DMS114 treated with DMSO at 0.1 percent for 48 hours (cell line): ENCODE measurements at regions not wholly inside any gene's neighbourhood (a gene's known extent, or its start where the extent isn't known, plus 50 kb on each side); places are given as distances from the start of the nearest gene placed in this dataset.
"Not testable (repeated sequence)": the region's sequence is repeated elsewhere in the genome, so short reads cannot be mapped to it uniquely, and the experiment has no call there.

Experiments used
- DNase-seq: peaks from one replicate; lab custom pipeline; 2025; ENCODE audit not compliant: unreplicated experiment; lab: John Stamatoyannopoulos, UW

DNA sequence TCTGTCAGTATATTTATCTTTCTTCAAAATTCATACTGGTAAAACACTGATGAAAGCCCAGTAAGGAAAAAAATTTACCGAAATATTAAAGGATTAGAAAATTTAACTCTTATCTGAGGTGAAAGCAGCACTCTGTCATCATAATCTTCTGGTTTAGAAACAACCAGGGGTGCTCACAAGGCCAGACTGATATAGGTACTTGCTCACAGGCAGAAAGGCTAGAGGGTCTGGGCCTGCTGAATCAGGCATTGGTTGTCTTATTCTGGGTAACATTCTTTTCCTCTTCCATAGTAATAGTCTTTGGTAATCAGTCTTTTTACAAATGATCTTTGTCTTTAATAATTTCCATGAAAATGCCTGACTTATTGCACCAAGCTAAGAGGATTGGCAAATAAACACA is 221.4 kb upstream of the TFPI start:
- DNase-seq: no peak

GRCh38 chr2:187782301-187782700 is 228.1 kb upstream of the TFPI start:
- DNase-seq: no peak

GRCh38 chr2:187783446-187783845 is 229.2 kb upstream of the TFPI start:
- DNase-seq: no peak

DNA sequence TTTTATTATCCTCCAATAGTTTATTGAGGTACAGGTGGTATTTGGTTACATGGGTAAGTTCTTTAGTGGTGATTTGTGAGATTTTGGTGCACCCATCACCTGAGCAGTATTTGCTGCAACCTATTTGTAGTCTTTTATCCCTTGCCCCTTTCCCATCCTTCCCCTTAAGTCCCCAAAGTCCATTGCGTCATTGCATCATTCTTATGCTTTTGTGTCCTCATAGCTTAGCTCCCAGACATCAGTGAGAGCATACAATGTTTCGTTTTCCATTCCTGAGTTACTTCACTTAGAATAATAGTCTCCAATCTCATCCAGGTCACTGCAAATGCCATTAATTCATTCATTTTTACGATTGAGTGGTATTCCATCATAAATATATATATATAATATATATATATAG is 229.9 kb upstream of the TFPI start:
- not testable (repeated sequence) for DNase-seq

DNA sequence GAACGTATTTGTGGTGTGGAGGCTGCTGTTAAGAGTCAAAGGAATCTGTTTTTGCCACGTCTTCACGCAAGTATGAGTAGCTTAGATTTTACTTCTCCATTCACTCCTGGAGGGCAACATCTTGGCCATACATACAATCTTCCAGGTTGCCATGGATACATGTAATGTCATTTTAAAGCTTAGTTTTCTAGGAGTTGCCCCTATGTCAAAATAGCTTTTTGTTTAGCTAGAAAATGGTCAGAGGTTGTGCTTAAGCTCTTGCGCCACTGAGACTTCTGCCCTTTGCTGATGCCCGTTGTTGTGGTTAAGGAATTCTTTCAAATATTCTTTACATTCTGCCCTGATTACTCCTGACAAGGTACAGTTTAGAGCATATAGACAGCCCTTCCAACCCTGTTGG is 245.4 kb upstream of the TFPI start:
- no peak for DNase-seq

DNA sequence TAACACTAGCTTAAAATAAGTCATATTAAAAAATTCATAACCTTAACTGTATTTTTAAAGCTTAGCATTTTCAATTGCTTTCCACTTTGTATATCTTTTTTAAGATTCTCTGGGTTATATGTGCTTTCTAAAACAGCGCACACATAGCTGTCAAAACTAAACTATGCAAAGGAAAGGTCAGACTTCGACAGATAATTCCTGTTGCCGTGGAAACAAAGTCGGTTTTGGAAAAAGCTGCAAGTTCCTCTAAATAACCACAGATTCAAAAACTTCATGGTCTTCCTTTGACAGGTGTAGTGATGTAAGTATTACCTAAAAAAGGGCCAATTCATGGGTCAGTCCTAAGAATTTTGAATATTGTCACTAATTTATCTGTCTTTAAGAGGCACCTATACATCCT is 249.6 kb upstream of the TFPI start:
- DNase-seq: no peak

- no peak for DNase-seq
Observed at GRCh38 chr2:187815113-187815512, 260.9 kb upstream of the TFPI start.

GRCh38 chr2:187819624-187820023 is 265.4 kb upstream of the TFPI start:
- DNase-seq: no peak

DNA sequence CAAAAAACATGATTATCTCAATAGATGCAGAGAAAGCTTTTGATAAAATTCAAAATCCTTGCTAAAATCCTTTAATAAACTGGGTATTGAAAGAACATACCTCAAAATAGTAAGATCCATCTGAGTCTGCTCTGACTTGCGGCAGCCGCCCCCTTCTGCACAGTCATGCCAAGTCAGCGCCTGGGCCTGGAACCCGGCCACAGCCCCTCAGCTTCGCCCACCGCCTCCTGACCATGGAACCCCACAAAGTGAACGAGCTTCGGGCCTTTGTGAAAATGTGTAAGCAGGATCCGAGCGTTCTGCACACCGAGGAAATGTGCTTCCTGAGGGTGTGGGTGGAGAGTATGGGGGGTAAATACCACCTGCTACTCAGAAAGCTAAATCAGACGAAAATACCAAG is 270.9 kb upstream of the TFPI start:
- DNase-seq: no peak

GRCh38 chr2:187826023-187826422 is 271.8 kb upstream of the TFPI start:
- no peak for DNase-seq

GRCh38 chr2:187834787-187835186 is 280.6 kb upstream of the TFPI start:
- no peak for DNase-seq

DNA sequence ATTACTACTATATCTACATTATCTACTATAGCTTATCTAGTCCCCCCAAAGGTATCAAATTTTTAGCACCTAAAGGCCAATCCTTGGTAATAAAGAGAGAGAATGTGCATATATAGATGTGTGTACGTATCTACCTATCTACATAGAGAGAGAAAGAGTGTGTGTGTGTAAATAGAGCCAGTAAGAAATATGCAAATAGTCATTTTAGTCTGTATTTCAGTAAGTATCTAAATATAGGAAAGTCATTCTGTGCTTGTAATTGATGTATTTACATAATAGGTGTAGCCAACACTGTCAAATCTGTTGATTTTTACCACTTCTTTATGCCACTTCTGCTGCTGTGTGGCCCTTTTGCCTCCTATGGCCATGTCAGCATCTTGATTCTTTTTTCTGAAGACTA is 284.5 kb upstream of the TFPI start:
- DNase-seq: no peak

- no peak for DNase-seq
Observed at GRCh38 chr2:187842315-187842714, 288.1 kb upstream of the TFPI start.

DNA sequence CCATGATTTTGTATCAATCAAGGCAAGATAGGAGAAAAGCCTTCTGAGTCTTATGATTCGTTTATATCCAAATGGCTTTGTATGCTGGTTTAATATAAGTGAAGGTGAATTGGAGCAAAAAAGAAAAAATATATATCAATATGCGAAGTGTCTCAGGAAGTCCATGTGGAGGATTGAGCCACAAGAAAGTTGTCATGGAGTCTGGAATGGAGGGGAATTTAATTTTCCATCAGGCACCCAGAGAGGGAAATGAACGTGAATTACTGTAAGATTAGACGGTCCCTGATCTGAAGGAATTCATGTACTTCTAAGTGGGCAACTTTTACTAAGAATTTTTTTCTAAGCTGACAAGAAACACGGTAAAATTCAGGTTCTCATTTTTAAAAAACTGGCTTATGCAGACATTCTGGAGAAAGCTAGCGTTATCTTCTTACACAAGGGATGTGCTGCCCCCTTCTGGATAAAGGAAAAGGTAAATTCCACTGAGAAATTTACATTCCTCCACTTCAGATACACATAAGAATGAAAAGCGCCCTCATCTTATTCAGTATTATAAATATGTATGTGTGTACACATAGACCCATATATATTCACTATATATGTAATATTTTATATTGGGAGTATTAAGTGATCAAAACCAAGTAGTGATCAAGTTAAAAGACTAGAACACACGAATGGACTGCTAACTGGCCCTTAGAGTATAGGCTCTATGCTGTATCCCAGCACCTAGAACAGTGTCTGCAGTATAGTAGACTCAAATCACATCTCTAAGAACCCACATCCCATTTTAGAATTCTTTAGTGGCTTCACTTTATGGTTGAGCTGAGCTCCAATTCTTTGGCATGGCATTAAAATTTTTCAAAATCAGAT is 289.0 kb upstream of the TFPI start:
- peak; percentile 36 for DNase-seq

- no peak for DNase-seq
Observed at GRCh38 chr2:187847245-187848208, 293.3 kb upstream of the TFPI start.

GRCh38 chr2:187851955-187852561 is 297.8 kb upstream of the TFPI start:
- no peak for DNase-seq

DNA sequence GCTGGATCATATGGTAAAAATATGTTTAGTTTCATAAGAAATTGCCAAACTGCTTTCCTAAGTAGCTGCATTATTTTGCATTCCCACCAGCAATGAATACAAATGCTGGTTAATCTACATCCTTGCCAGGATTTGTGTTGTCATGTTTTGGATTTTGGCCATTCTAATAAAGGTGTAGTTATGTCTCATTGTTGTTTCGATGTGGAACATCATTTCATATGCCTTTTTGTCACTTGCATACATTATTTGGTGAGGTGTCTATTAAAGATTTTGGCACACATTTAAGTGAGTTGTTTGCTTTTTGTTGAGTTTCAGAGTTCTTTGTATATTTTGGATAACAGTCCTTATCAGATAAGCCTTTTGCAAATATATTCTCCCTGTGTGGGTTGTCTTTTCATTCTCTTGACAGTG is 299.2 kb upstream of the TFPI start:
- DNase-seq: no peak

DNA sequence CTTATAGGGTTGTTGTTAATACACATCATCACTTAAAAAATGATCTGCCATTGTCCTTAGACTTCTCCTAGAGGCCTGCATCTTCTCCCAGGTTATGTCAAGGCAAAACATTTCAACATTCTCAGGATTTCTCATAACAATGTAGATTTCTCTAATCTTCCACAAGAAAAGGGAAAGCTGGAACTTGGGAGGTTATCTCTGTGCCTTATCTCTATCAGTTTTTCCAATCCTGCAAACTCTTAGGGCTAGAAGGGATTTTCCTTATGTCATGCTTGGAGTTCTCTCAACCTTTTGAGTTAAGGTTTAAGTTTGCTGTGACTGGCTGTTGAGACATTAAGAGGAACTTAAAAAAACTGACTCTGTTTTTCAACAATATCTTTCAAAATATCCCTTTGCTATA is 300.6 kb upstream of the TFPI start:
- no peak for DNase-seq

DNA sequence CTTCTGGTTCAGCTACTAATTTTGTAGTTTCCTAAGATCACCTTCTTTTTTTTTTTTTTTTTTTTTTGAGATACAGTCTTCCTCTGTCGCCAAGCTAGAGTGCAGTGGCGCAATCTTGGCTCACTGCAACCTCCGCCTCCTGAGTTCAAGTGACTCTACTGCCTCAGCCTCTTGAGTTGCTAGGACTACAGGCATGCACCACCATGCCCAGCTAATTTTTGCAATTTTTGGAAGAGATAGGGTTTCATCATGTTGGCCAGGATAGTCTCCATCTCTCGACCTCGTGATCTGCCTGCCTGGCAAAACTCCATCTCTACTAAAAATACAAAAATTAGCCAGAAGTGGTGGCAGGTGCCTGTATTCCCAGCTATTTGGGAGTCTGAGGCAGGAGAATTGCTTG is 301.5 kb upstream of the TFPI start:
- DNase-seq: no peak

GRCh38 chr2:187857826-187858225 is 303.6 kb upstream of the TFPI start:
- no peak for DNase-seq

- no peak for DNase-seq
Observed at GRCh38 chr2:187862715-187863114, 308.5 kb upstream of the TFPI start.

- no peak for DNase-seq
Observed at GRCh38 chr2:187865025-187865424, 310.8 kb upstream of the TFPI start.
